Adrenal gland (tissue), 9 donors: ENCODE measurements at regions not wholly inside any gene's neighbourhood (a gene's known extent, or its start where the extent isn't known, plus 50 kb on each side); places are given as distances from the start of the nearest gene placed in this dataset.

ENCODE experiments used
- DNase-seq, 7 donors: peaks; one replicate each; pipeline ENCODE4 v3.0.0-alpha.2; 2019 to 2020
- H3K27ac ChIP-seq, 5 donors: fragments of 200-600 bp; sonication (generic) in 4 of 5; 1 replicate in 3 of 5; 2 replicates in 2 of 5; pipeline versions ENCODE4 v1.5.1 to v1.8.0; 2016 to 2020; ENCODE audit warnings: mild to moderate bottlenecking in 1 of 5
- H3K27me3 ChIP-seq: fragments of 200-600 bp; 2 replicates; pipeline ENCODE4 v1.8.0; 2021
- H3K36me3 ChIP-seq, 2 donors: fragments of 200-600 bp; replicated peaks in 1 of 2; 1 replicate in 1 of 2; 2 replicates in 1 of 2; pipeline versions ENCODE4 v1.5.1 to v1.8.0; 2018 to 2022
- H3K4me1 ChIP-seq, 2 donors: fragments of 200-600 bp; replicated peaks in 1 of 2; 1 replicate in 1 of 2; 2 replicates in 1 of 2; pipeline versions ENCODE4 v1.5.1 to v1.8.0; 2018 to 2021
- H3K4me3 ChIP-seq, 4 donors: fragments of 200-600 bp; sonication (generic) in 3 of 4; one replicate each; pipeline ENCODE4 v1.5.1; 2016 to 2018
- H3K9me3 ChIP-seq, 3 donors: fragments of 200-600 bp; sonication (generic) in 1 of 3; replicated peaks in 1 of 3; 1 replicate in 2 of 3; 2 replicates in 1 of 3; pipeline versions ENCODE4 v1.5.1 to v1.8.0; 2016 to 2021
- CTCF ChIP-seq, 6 experiments: fragments of 450-650 bp in 4 of 6; fragments of 200-600 bp in 2 of 6; sonication (generic) in 1 of 6; IDR thresholded peaks; 1 replicate in 5 of 6; 2 replicates in 1 of 6; pipeline versions ENCODE4 v1.5.1 to v1.8.0; 2016 to 2021; ENCODE audit warnings: antibody characterized with exemption in 6 of 6, mild to moderate bottlenecking in 2 of 6, moderate library complexity in 1 of 6
- POLR2A ChIP-seq, 2 donors: fragments of 450-650 bp; IDR thresholded peaks; one replicate each; pipeline ENCODE4 v1.6.1; 2017; ENCODE audit warnings: antibody characterized with exemption in 2 of 2, mild to moderate bottlenecking in 2 of 2, moderate library complexity in 1 of 2
- WGBS, 4 donors: extraction: QIAGEN DNeasy Blood & Tissue Kit in 2 of 4; methylation state at CpG; one replicate each; pipeline versions ENCODE4 v1.1.5 to v1.1.7; 2013 to 2017; 5-methylcytosine and 5-hydroxymethylcytosine counted together
- intact Hi-C, 2 donors: fragments of 100-400 bp; cut with DNase I; formaldehyde crosslinking; loops; one replicate each; pipeline versions ENCODE4 v1.14.1 to v1.15.0; 2022 to 2023
- donor health status: healthy with polysubstance abuse.
- donor health status: Bipolar disorder and iron deficiency.
- donor health status: DM: yes; HTN: yes; CAD: no.
- donor health status: DM: no; HTN: no; CAD: no.
- donor health status: DM: no; HTN: no; CAD: no.

GRCh38 chr11:28495333-28495732 is 387.1 kb downstream of the METTL15 start:
- DNase-seq = no peak
- H3K27ac ChIP-seq = no peak overlapping the region
- 75 to 87% (median 80%) methylated on average over 2 of the region's 2 CpGs for WGBS, 4 donors
- no peaks in the 10 kb centered on the region for H3K9me3 ChIP-seq
- no peak for TF ChIP-seq POLR2A (IDR thresholded peaks at IDR 0.05)
- TF ChIP-seq CTCF (IDR thresholded peaks at IDR 0.05) = no peak
- intact Hi-C loops = no loop called here
- peaks cover 5 to 7% of the 10 kb centered on the region in 2 donors for H3K4me1 ChIP-seq
- H3K27me3 ChIP-seq = no peaks in the 10 kb centered on the region
- H3K4me3 ChIP-seq = no peak overlapping the region
- H3K36me3 ChIP-seq = no peaks in the 10 kb centered on the region

- Histone ChIP-seq H3K9me3 (no peaks in the 10 kb centered on the region), H3K27ac (no peak overlapping the region), H3K27me3 (no peaks in the 10 kb centered on the region), H3K4me3 (no peak overlapping the region), H3K4me1 (peaks cover 5 to 7% of the 10 kb centered on the region in 2 donors), H3K36me3 (no peaks in the 10 kb centered on the region)
- TF ChIP-seq POLR2A (IDR thresholded peaks at IDR 0.05) (no peak), CTCF (IDR thresholded peaks at IDR 0.05) (no peak)
- intact Hi-C loops = no loop called here
- WGBS, 4 donors = 86 to 98% (median 95%) methylated on average over 1 of the region's 1 CpG
- DNase-seq = no peak
These were observed 383.2 kb downstream of the METTL15 start for GRCh38 chr11:28491431-28491830.

GRCh38 chr11:28490773-28491382 is 382.7 kb downstream of the METTL15 start:
- Histone ChIP-seq H3K4me1 (peaks cover 5 to 7% of the 10 kb centered on the region in 2 donors), H3K4me3 (no peak overlapping the region), H3K27ac (no peak overlapping the region), H3K36me3 (no peaks in the 10 kb centered on the region), H3K9me3 (no peaks in the 10 kb centered on the region), H3K27me3 (no peaks in the 10 kb centered on the region)
- no peak for DNase-seq
- intact Hi-C loops = no loop called here
- TF ChIP-seq CTCF (IDR thresholded peaks at IDR 0.05) (no peak), POLR2A (IDR thresholded peaks at IDR 0.05) (no peak)

GRCh38 chr11:28488336-28488735 is 380.1 kb downstream of the METTL15 start:
- no peak for DNase-seq
- H3K36me3 ChIP-seq = no peaks in the 10 kb centered on the region
- TF ChIP-seq CTCF (IDR thresholded peaks at IDR 0.05) = no peak
- no peak for TF ChIP-seq POLR2A (IDR thresholded peaks at IDR 0.05)

More at GRCh38 chr11:28488336-28488735, 380.1 kb downstream of the METTL15 start:
- intact Hi-C loops = no loop called here
- 0 to 100% (median 41%) methylated on average over 1 of the region's 1 CpG for WGBS, 4 donors
- Histone ChIP-seq H3K9me3 (no peaks in the 10 kb centered on the region), H3K27me3 (no peaks in the 10 kb centered on the region), H3K27ac (no peak overlapping the region), H3K4me3 (no peak overlapping the region), H3K4me1 (peaks cover 4 to 5% of the 10 kb centered on the region in 2 donors)
